Head of caudate nucleus (tissue), 42 donors: ENCODE measurements at regions not wholly inside any gene's neighbourhood (a gene's known extent, or its start where the extent isn't known, plus 50 kb on each side); places are given as distances from the start of the nearest gene placed in this dataset.

Experiments
- DNase-seq, 42 donors: peaks; one replicate each; pipeline versions ENCODE4 v3.0.0 to v3.0.0-alpha.2; 2020 to 2021; ENCODE audit warnings: mixed read lengths in 7 of 42
- intact Hi-C: fragments of 100-400 bp; cut with DNase I; formaldehyde crosslinking; loops from one replicate; pipeline ENCODE4 v1.15.0; 2022

GRCh38 chr11:70500076-70500847 is 101.9 kb downstream of the CTTN start:
- intact Hi-C loops: no loop called here
- peak in 2 of 42 donors; percentile 3 to 19 for DNase-seq

GRCh38 chr11:70501051-70501901 is 102.9 kb downstream of the CTTN start:
- peak in 3 of 42 donors; percentile 4 to 42 (median 31) for DNase-seq
- intact Hi-C loops: no loop called here

DNA sequence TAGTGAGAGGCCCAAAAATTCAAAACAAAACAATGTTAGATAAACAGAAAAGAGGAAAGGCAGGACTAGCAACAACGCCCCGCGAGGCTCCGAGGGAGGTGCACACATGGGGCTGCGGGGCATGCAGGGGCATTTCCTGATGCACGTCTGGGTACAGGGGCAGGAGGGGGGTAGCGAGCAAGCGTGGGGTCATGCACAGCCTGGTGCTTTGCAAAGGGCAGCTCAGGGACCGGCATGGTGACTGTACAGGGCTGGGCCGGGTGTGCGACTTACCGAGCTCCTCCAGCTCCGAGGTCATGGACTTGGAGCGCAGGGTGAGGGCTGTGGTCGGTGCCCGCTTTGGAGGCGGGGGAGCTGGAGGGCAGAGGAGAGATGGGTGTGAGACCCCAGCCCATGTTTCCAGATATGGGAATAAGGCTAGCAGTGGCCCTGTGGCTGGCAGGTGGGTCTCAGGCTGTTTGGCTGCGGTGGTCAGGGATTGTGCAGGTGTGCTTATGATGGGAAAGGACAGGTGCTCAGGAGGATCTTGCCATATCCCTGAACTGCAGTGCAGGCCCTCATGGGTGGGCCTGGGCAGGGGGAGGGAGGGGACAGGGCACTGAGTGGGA is 103.7 kb downstream of the CTTN start:
- intact Hi-C loops: no loop called here
- DNase-seq: peak in 1 of 42 donors; percentile 1

- intact Hi-C loops: no loop called here
- peak in 8 of 42 donors; percentile 9 to 72 (median 46) for DNase-seq
Measured at GRCh38 chr11:70502677-70503467, 104.5 kb downstream of the CTTN start.

DNA sequence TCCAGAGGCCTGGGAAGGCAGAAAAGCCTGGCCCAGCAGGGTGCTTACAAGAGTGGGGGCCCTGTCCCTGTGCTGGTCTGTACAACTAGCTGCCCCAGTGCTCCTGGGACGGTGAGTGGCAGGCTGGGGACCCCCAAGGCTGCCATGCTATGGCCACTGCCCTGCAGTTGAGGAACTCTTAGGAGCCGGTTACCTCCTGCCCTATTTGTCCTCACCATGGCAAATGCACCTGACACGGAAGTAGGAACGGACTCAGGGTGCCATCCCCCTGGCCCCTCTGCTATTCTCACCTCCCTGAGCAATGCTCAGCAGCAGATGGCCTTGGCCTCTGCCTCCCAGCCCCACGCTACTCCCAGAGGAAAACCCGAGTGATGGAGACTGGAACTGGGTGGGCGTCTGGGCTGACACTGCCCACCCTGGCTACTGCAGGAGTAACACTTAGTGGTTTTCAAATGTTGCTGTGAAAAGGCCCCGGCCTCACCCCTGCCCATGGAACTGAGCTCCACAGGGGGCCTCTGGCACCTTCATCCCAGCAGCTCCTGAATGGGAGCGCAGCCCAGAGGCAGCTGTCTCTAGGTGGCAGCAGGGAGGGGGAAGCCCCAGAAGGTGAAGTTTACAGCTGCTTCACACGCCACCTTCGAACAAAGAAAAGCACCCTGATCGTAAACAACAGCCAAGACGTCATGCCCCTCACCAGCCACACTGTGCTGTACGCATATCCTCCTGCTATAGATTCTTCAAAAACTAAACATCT is 105.3 kb downstream of the CTTN start:
- intact Hi-C loops: no loop called here
- peak in 9 of 42 donors; percentile 6 to 59 (median 41) for DNase-seq

GRCh38 chr11:70504246-70505020 is 106.1 kb downstream of the CTTN start:
- intact Hi-C loops: no loop called here
- no peak for DNase-seq

- intact Hi-C loops: no loop called here
- no peak for DNase-seq
Measured at GRCh38 chr11:70505331-70505731, 107.0 kb downstream of the CTTN start.

GRCh38 chr11:70505761-70506657 is 107.7 kb downstream of the CTTN start:
- no peak for DNase-seq

DNA sequence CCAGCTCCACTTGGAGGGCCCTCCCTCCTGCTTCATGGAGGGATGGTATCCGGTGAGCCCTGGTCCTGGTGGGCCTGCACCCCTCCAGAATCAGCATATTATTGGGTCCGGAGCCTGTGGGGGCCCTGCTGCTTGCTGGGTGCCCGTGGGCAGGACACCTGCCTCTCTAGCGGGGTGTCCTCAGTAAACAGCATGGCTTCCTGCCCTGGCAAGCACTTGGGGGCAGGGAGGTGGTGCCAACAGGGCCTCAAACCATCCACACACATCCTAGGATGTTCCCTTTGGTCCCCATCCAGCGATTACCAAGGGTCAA is 108.3 kb downstream of the CTTN start:
- no peak for DNase-seq
- intact Hi-C loops: no loop called here

More at GRCh38 chr11:70505761-70506657, 107.7 kb downstream of the CTTN start:
- intact Hi-C loops: no loop called here

GRCh38 chr11:70506986-70507385 is 108.7 kb downstream of the CTTN start:
- DNase-seq: peak in 40 of 42 donors; percentile 25 to 92 (median 64)
- intact Hi-C loops: no loop called here

- peak in 1 of 42 donors; percentile 2 for DNase-seq
- intact Hi-C loops: no loop called here
Measured at GRCh38 chr11:70507466-70508230, 109.3 kb downstream of the CTTN start.

GRCh38 chr11:70508231-70508480 is 109.8 kb downstream of the CTTN start:
- no peak for DNase-seq
- intact Hi-C loops: no loop called here

DNA sequence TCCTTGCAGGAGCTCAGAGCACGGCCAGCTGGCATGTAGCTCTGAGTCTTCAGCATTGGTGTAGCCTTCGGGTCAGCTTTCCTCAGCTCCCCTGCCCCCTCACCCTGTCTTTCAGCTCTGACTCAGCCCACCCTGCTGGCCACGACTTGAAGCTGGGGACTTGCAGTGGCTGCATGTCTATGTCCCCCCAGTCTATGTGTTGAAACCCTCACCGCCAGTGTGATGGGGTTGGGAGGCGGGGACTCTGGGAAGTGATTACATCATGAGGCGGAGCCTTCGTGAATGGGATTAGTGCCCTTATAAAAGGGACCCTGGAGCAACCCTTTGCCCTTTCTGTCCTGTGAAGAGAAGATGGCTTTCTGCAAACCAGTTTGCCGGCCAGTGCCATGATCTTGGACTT is 111.1 kb downstream of the CTTN start:
- peak in 1 of 42 donors; percentile 2 for DNase-seq
- intact Hi-C loops: no loop called here

DNA sequence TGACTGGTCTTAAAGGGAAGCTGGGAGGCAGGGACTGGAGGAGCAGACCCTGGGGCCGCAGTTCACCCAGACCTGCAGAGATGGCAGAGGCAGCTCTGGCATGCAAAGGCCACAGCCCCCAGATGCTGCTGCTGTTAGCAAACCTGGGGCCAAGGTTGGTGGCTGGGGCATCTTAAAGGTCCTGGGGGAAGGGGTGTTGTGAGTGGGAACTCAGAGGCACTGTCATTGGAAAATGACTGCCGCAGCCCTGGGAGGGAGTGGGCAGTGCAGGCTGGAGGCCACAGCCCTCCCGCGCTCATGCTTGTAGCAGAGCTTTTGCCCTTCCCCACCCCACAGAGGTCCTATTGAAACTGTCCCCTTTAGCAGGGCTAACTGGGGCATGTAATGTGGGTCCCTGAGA is 111.8 kb downstream of the CTTN start:
- intact Hi-C loops: no loop called here
- peak in 1 of 42 donors; percentile 4 for DNase-seq

DNA sequence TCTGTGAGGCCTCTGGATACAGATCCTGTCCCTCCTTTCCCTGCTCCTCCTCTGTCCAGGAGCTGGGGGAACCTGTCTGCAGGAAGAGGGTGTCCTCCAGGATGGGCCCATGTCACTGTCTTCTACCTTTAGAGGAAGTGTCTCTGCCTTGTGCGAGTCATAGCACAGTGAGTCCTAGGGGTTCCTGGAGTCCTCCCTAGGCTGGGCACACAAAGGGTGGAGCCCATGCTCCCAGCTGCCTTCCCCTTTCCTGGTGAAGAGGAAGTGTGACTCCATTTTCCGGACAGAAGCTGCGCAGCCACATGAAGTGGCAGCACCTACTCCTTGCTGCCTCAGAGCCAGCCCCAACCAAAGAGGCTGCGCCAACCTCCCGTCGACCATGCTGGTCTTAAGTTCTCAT is 112.2 kb downstream of the CTTN start:
- no peak for DNase-seq

GRCh38 chr11:70511345-70511744 is 113.0 kb downstream of the CTTN start:
- intact Hi-C loops: no loop called here
- no peak for DNase-seq

More for the DNA sequence above, 112.2 kb downstream of the CTTN start:
- intact Hi-C loops: no loop called here
